GM21717 (cell line): ENCODE measurements at regions not wholly inside any gene's neighbourhood (a gene's known extent, or its start where the extent isn't known, plus 50 kb on each side); places are given as distances from the start of the nearest gene placed in this dataset.

Experiments
- ATAC-seq: cut with Tn5 transposase; IDR thresholded peaks from one replicate; pipeline ENCODE4 v1.9.1; 2021; ENCODE audit warnings: mild to moderate bottlenecking, moderate library complexity; ENCODE audit not compliant: unreplicated experiment

DNA sequence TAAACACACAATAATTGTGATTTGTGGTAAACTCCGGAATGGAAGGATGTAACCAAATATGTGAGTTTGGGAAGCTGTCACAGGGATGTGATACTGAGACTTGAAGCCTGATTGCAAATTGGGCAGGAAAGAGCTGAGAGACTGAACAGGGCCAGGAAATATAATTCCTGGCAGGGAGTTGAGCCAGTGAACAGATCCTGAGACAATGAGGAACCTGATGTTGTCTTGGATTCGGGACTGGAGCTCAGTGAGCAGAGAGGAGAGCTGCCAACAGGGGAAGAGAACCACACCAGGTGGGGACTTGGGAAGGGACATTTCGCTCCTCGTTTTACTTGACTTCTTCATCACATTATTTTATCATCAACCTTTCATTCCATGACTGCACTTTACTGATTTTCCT lies 386.0 kb downstream of the TLL1 start:
- no peak for ATAC-seq

DNA sequence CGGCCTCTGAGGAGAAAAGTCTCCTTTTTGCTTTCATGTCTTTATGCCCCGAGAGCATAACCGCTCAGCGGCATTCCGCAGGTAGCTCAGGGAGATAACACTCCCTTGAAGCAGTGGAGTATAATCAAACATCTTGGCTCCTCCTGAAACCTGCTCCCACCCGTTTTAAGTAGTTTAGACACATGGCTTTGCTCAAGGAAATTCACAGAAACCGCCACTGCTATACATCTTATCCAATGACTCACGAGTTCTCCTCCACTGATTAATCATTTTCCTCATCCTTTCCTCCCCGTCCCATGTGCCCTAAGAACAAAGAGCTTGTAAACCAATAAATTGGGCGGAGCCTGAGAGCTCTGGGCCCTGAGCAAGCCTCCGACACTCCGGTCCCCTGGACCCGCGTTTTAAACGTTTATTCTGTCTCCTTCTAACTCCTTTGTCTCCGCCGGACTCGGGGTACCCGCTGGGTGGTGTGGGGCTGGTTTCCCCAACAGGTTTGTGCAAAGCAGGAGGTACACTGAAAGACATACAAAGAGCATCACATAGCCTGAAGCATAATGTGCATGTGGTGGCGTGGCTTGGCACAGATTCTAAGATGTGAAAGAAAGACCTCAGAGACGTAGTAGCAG lies 401.2 kb downstream of the TLL1 start:
- no peak for ATAC-seq

DNA sequence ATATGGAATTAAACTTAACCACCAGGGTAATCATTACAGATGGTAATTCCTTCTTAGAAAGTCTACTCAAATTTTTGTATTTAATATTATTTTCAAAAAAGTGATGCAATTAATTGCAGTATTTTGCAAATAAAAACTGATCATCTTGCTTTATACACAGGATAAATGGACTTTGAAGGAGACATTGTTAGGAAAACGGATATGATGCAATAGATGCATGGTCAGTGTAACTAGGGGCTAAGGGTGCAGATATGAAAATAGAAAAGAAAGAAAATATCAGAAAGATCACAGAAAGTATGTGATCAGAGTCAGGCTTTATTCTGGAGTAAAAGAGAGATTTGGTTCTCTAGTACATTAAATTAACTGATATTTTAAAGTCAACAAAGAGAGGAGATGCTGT lies 401.7 kb downstream of the TLL1 start:
- ATAC-seq: no peak

DNA sequence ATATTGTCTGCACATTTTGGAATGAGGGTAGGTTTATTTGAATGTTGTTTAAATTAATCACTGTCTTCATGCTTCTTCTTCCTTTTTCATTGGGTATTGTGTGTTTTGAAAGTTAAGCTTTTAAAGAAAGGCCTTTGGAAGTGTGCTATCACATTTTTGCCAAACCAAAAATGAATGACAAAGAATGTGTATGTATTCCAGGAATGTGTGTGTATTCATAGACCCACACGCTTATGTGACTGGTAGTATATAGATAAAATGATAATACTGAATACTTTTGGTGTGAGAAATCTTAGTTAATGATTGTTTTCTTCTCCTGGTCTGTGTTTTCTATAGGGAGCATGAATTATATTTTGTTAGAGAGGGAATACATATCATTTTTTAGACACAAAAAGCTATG lies 404.4 kb downstream of the TLL1 start:
- ATAC-seq: no peak

DNA sequence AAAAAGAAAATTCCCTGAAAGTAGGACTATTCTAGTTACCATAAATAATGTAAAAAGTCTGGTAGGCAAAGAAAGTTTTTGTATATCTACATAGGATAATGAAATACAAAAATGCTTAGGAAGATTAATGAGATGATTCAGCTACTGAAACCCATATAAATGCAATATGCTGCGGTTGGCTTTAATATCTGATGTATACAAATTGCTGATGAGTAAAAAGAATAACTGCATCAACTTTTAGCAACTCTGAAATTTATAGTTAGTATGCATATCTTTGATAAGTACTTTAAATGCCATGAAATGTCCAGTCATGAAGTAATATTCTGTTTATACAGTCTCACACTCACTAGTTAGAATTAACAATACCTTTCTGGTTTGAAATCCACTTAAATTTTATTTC lies 404.8 kb downstream of the TLL1 start:
- ATAC-seq: no peak

DNA sequence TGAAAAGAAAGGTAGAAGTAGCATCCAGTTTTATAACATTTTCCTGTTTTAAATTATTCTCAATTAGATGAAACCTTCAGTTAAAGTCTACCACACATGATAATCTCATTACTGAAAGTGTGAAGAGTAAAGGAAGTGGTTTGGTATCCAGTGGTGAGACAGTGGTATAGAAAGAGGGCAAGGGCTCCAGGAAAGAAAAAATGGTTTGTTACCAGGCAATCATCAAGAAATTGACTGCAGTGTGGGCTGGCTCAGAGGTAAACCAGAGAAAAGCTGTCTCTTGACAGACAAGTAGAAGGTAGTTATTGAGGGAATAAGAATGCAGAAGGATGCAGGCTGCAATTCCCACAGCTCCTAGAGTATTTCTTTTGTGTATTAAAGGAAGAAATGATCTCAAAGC lies 406.2 kb downstream of the TLL1 start:
- ATAC-seq: no peak

DNA sequence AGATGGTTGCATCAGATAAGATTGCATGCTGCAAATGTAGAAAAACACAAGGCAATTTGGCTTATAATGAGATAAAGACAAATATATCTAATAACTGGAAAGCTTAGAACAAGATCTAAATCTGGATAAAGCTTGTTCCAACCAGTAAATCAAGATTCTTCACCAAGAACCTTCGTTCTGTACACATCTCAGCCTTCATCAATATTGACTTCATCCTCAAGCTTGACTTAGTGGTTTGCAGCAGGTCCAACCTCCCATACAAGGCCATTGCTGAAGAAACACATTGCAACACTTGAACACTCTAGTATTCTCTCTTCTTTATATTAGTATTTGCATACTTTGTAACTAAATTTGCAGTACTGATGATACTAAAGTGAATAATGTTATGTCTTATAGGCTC lies 407.6 kb downstream of the TLL1 start:
- no peak for ATAC-seq

DNA sequence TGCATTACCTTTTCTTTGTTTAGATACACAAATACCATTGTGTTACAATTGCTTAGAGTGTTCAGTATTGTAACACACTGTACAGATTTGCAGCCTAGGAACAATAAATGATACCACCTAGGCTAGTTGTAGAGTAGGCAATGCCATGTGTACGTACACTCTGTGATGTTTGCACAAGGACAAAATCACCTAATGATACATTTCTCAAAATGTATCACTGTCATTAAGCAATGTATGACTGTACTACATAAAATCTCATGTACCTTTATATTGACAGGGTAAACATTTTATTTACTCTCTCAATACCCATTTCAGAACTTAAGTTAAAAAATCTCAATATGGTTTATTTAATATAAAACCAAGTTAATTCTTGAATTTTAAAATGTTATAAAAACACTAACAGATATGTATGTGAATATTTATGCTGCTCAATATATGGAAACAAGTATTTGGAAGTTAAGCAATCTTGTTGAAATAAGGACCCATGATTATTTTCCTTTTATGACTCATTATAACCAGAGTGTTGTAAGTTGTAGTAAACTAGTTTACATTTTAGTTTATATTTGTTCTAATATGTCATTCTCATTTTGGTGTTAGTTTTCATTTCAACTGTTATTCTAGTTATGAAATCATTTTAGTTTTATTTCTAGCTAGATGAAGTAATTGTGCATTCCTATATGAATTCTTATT lies 409.2 kb downstream of the TLL1 start:
- no peak for ATAC-seq

DNA sequence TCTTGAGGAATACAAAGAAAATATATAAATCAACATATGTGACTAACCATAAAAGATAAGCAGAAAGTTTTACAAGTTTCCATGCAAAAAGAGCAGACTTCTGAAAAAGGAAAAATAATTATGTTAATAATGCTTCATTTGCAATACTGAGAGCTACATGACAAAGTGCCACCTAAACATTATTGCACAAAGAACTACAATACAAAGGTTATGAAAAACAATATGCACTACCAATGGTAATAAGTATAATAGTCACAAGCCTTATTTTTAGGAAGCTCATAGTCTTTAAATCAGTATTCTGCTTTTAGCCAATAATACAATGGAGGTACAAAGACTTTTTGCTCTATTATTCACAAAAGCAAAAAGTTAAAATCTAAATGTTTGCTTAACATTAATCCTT lies 411.2 kb downstream of the TLL1 start:
- no peak for ATAC-seq

DNA sequence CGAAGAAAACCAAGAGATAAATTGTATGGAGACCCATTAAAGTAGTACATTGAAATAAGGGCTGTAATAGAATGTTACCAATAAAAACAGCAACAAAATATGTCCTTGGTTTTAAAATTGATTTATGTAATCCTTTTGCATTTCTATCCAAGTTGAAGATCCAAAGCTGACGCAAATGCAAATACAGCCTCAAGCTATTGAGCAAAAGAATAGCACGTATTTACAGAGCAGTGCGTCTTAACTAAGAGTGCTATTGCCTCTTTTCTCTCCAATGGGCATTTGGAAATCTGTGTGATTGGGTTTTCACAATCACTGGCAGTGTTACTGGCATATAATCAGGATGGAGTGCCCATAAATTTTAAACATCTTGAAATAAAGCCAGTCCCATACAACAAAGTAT lies 417.4 kb downstream of the TLL1 start:
- no peak for ATAC-seq

DNA sequence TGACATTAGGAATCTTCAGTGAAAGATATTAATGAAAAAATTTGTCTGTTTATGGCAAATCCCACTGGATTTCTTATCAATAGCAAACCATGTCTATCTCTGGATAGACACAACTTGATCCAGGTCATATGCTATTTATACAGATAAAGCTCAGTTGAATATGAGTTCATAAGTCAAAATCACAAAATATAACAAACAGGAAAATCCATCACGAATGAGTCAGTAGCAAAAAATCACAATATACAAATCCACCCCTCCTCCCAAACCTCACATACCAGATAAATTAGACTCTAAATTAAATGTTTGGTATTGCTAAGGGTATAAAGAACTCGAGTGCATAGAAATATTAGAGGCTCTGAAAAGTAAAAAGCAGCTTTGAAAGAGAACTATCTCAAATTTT lies 420.5 kb downstream of the TLL1 start:
- ATAC-seq: no peak

DNA sequence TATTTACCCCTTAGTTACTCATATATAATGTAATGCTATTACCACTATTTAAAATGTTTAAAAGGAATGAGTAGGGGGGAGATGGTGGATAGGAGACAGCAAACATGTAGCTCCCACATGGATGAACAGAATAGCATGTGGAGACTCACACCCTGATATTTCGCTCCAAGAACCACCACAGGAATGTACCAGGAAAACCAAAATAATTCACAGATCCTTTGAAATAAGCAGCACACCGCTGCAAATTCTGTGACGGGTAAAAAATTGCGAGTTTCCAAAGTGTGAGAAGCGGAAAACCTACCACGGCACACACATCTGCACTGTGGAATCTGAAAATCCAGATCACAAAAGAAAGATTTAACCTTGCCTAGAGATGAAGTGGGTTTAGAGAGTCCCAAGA lies 428.2 kb downstream of the TLL1 start:
- no peak for ATAC-seq

DNA sequence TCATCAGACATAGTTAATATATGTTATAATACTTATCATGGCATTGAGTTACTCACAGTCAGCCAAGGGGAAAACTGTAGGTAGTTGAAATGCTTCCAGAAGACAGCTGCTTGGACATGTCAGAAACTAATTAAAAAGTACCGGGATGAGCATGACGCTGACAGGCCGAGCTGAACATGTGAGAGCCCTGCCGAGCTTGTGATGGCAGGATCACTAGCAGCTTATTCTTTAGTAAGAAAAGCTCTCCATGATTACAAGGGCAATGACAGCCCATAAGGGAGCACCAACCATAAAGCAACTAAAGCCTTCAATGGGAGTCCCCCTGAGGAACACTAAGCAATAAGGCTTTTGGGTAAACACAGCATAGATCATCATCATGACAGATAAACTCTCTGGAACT lies 435.6 kb downstream of the TLL1 start:
- no peak for ATAC-seq

DNA sequence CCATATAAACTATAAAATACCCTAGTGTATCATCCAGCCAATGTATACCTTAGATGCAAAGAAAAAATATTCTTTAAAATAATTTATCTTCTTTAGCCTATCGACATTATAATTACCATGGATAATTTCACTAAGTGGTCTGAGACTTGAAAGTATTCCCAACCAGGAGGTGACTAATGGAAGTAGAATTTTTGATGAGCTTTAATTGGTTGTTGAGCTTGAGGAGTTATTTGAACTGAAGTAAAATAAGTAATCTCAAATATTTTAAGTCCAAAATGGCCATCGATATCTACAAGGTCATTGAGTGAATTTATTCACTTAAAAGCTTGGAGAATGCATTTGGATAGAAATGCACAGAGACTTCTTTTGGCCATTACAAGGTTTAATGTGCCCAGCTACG lies 436.2 kb downstream of the TLL1 start:
- ATAC-seq: no peak

DNA sequence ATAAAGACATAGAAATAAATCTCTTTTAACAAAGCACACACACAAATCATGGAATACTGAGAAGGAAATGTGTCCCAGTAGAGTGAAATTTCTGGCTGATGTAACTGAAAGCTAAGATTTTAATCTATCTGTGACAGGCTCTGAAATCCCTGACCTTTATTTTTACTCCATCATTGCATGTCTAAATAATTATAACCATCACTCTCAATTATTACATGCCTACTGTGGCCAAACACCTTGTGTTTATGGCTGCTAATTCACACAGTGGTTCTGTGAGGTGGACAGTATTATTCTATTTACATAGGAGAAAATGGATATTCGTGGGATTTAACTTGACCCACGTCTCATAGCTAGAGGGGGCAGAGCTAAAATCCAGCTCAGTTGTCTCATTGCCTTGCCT lies 438.1 kb downstream of the TLL1 start:
- ATAC-seq: no peak

DNA sequence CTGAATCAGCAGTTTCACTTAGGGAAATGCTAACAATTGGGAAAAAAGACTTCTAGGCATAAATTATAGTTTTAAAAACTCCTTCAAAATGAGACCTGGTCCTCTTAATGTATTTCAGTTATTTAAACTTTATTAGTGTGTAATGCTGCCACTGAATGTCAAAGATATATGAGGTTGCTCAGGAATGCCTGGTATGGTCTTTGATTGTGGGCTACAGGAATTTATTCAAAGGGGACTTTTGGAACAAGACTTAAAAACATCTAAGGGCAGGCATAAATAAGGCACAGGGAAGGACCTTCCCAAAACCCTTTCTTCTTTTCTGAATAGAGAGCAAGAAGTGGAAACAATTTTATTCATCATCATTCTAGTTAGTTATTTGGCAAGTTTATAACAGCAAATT lies 439.1 kb downstream of the TLL1 start:
- ATAC-seq: no peak

DNA sequence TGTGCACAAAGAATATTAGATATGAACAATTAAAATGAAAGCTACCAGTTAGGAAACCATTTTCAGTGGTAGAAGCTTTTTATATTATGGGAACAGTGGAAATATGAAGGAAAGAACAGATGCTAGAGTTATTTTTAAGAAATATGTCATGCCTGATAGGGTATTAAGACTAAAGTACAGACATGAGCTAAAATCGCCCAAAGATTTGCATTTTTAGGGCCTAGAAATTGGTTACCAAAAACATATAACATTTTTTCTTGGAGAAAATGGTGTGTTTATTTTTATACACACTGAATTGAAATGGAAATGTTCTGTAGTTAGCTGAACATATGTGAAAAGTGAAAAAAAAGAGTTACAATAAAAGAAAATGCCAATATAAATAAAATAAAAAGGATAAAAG lies 441.9 kb downstream of the TLL1 start:
- ATAC-seq: no peak

DNA sequence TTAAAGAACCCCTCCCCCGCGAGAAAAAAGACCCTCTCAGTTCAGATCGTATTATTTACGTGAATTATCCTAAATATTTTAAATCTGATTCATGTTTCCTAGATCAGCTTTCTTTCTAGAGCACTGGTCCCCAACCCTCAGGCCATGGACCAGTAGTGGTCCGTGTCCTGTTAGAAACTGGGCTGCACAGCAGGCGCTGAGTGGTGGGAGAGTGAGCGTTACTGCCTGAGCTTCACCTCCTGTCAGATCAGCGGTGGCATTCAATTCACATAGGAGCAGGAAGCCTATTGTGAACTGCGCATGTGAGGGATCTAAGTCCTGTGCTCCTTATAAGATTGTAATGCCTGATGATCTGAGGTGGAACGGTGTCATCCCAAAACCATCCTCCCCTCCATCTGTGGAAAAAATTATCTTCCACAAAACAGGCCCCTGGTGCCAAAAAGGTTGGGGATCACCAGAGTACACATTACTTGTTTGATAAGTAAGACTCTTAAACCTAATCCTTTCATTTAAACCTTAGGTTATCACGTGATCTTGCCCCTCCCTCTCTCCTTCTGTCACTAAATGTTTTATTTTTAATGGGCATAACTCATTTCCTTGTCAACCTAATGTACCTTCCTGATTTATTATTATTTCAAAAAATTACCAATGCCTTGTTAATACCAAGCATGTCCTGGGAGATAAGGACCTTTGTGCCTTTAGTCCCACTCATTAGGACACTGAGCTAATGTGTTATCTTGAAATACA lies 442.9 kb downstream of the TLL1 start:
- no peak for ATAC-seq

DNA sequence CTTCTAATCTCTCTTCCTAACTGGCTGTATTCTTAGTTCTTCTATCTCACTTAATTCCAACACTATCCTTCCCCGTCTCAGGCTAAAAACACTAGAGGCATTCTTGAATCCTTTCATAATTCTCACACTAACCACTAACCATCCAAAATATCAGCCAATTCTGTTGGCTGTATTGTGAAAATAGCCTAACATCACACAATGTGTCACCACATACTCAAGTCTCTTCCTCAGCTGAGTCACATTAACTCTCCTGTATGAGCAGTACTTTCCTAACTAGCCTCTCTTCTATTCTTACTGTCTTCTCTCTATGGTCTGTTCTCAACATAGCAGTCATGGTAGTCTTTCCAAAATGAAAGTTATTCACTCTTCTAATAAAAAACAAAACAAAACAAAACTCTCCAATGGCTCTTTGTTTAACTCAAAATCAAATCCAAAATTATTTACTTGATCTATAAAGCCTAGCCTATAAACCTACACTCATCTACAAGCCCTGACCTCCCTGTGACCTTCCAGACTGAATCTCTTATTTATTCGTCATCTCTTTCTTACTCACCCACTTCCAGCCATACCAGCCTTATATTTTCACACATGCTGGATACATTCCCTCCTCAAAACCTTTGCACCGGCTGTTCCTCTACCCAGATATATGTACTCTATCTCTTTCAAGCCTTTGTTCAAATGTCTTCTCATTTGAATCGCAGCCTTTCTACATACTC lies 445.9 kb downstream of the TLL1 start:
- ATAC-seq: no peak

DNA sequence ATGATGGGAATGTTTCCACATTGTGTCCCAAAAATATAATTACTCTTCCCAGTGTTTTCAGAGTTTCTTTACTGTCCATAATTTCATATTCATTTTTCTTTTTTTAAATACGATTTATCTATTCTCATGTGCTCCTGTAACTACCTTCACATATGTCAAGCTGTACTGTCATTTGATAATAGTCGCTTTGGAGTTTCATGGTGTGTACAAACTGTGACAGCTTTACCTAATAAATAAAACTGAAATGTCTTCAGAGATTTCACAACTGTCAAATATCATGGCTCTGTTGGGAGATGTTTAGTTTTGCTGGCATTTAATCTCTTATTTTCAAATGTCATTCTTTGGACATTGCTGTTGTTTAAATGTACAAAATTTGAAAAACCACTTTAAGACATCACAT lies 450.2 kb downstream of the TLL1 start:
- ATAC-seq: no peak

DNA sequence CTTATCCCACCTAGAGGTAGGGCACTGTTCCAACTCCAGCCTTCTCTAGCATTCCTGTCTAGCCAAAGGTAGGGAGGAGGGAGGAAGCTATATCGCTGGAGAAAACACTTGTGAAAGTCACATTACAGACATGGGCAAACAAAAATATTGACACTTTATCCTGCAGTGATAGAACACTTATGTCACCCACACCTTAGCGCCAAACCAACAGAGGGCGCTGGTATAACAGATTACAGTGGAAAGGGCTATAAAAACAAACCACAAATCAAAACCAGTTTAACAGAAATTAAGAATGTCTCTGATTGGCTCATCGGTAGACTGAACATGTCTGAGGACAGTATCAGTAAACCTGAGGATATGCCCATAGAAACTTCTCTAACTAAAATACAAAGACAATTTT lies 451.3 kb downstream of the TLL1 start:
- no peak for ATAC-seq
